Caco-2 (cell line): ENCODE measurements at regions not wholly inside any gene's neighbourhood (a gene's known extent, or its start where the extent isn't known, plus 50 kb on each side); places are given as distances from the start of the nearest gene placed in this dataset.

Experiments
- BruUV-seq: library from RNA; stranded (reverse); fragments of 400-500 nt; replicated peaks from 2 replicates; lab custom pipeline; 2021; lab: Mats Ljungman, UMichigan
- CTCF ChIA-PET: fragments of 300-600 bp; sonication (Branson Sonifier 250); formaldehyde crosslinking; loops from one replicate; lab custom pipeline; 2022; ENCODE audit warnings: antibody characterized with exemption; lab: Charles Lee
- POLR2A ChIA-PET: fragments of 300-600 bp; sonication (Branson Sonifier 250); formaldehyde crosslinking; loops from one replicate; lab custom pipeline; 2022; ENCODE audit warnings: antibody characterized with exemption; lab: Charles Lee
- DNase-seq, 2 experiments: peaks; one replicate each; pipeline versions ENCODE4 v3.0.0 to v3.0.0-alpha.2; 2020 to 2022
- H3K27me3 ChIP-seq: replicated peaks from 2 replicates; pipeline ENCODE4 v1.6.0; 2011; ENCODE audit warnings: low read length; ENCODE audit not compliant: control insufficient read depth, insufficient read depth
- H3K36me3 ChIP-seq: 2 replicates; pipeline ENCODE4 v1.5.1; 2011; ENCODE audit warnings: low read length; ENCODE audit not compliant: control insufficient read depth, insufficient read depth
- H3K4me1 ChIP-seq: fragments of 250-450 bp; sonication (Bioruptor Pico); 2 replicates; pipeline ENCODE4 v1.5.1; 2020; ENCODE audit warnings: mild to moderate bottlenecking
- H3K4me3 ChIP-seq: 2 replicates; pipeline ENCODE4 v1.5.1; 2011; ENCODE audit warnings: low read depth, mild to moderate bottlenecking, control low read depth, low read length
- H3K9me3 ChIP-seq: fragments of 250-450 bp; sonication (Bioruptor Pico); 2 replicates; pipeline ENCODE4 v1.5.1; 2020; ENCODE audit warnings: mild to moderate bottlenecking, moderate library complexity
- H3K27ac Mint-ChIP-seq: one replicate; pipeline ENCODE4 v1.8.0; 2022; ENCODE audit warnings: mixed read lengths; ENCODE audit not compliant: unreplicated experiment
- H3K27me3 Mint-ChIP-seq: one replicate; pipeline ENCODE4 v1.8.0; 2022; ENCODE audit warnings: mixed read lengths; ENCODE audit not compliant: insufficient read depth, unreplicated experiment
- H3K36me3 Mint-ChIP-seq: one replicate; pipeline ENCODE4 v1.8.0; 2022; ENCODE audit warnings: mild to moderate bottlenecking, mixed read lengths; ENCODE audit not compliant: insufficient read depth, unreplicated experiment
- H3K4me1 Mint-ChIP-seq: one replicate; pipeline ENCODE4 v1.8.0; 2022; ENCODE audit warnings: low read depth, mixed read lengths; ENCODE audit not compliant: unreplicated experiment
- H3K4me3 Mint-ChIP-seq: one replicate; pipeline ENCODE4 v1.8.0; 2022; ENCODE audit warnings: mild to moderate bottlenecking, moderate library complexity, mixed read lengths; ENCODE audit not compliant: unreplicated experiment
- H3K9me3 Mint-ChIP-seq: one replicate; pipeline ENCODE4 v1.8.0; 2022; ENCODE audit warnings: mixed read lengths; ENCODE audit not compliant: unreplicated experiment
- CTCF ChIP-seq, 2 experiments: fragments of 200-600 bp in 1 of 2; IDR thresholded peaks; 1 replicate in 1 of 2; 2 replicates in 1 of 2; pipeline versions ENCODE4 v1.5.1 to v1.8.0; 2011 to 2022; ENCODE audit warnings: antibody characterized with exemption in 1 of 2, control low read depth in 1 of 2, inconsistent platforms in 1 of 2, low read depth in 1 of 2, low read length in 1 of 2, mild to moderate bottlenecking in 1 of 2, moderate library complexity in 1 of 2; ENCODE audit not compliant: insufficient read depth in 1 of 2, severe bottlenecking in 1 of 2, unreplicated experiment in 1 of 2
- intact Hi-C: fragments of 100-400 bp; cut with micrococcal nuclease; formaldehyde crosslinking; loops from one replicate; pipeline ENCODE4 v1.10.0; 2022; ENCODE audit not compliant: unreplicated experiment

DNA sequence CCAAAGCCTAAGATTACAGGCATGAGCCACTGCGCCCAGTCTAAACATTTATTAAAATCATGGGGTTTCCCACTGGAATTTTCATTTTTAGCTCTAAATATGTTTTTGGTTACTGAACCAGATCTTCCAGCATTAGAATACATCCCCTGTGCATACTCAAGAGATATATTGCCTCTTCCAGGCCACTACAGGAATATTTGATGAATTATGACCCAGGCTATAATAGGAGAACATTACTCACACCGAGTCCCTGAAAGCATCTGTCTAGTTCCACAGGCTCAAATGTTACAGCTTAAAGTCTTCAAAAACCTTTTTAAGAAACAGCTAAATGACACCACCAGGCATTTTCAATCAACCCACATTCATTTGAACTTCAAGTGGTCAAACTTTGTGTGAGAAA, 50.4 kb upstream of the GRM8 start:
- Mint-ChIP-seq H3K27me3 (peaks cover 19% of the 10 kb centered on the region), H3K36me3 (no peaks in the 10 kb centered on the region), H3K27ac (no peak overlapping the region), H3K9me3 (peaks cover 8% of the 10 kb centered on the region), H3K4me3 (no peak overlapping the region), H3K4me1 (no peaks in the 10 kb centered on the region)
- Histone ChIP-seq H3K27me3 (no peaks in the 10 kb centered on the region; the same call in 1 of the 2 replicates), H3K36me3 (no peaks in the 10 kb centered on the region), H3K4me1 (no peaks in the 10 kb centered on the region), H3K9me3 (no peaks in the 10 kb centered on the region), H3K4me3 (no peak overlapping the region)
- CTCF ChIA-PET: no interaction called here
- intact Hi-C loops: no loop called here
- no TSS peak for BruUV-seq
- DNase-seq: no peak
- no peak for TF ChIP-seq CTCF (IDR thresholded peaks at IDR 0.05; ENCODE audit: insufficient read depth in 1 of 2, low read depth in 1 of 2, low read length in 1 of 2, severe bottlenecking in 1 of 2, unreplicated experiment in 1 of 2)
- POLR2A ChIA-PET: no interaction called here
